ENCODE measurements at regions not wholly inside any gene's neighbourhood (a gene's known extent, or its start where the extent isn't known, plus 50 kb on each side); places are given as distances from the start of the nearest gene placed in this dataset.

DNA sequence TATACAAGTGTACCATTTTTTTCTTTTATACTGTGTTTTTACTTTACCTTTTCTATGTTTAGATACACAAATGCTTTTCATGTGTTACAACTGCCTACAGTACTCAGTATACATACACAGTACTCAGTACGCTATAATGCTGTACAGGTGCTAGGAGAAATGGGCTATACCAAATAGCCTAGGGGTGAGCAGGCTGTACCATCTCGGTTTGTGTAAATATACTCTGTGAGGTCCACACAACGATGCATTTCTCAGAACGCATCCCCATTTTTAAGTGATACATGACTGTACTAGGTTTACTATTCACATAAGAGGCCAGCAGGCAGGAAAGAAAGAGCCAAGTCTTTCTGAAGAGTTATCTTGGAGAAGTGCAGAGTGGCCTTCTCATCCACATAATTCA, 426.4 kb upstream of the MTPN start:
- Mint-ChIP-seq H3K4me3 (no peak overlapping the region), H3K27me3 (ENCODE audit: low read depth in 2 of 2) (no peaks in the 10 kb centered on the region), H3K9me3 (peaks cover 0 to 2% of the 10 kb centered on the region in 2 donors), H3K4me1 (peaks cover 8% of the 10 kb centered on the region in 2 donors), H3K27ac (no peak overlapping the region), H3K36me3 (no peaks in the 10 kb centered on the region)
- H3K36me3 ChIP-seq (ENCODE audit: control insufficient read depth, insufficient read depth, low read length) = no peaks in the 10 kb centered on the region
- intact Hi-C loops (cut with micrococcal nuclease) = no loop called here
- no peak for TF ChIP-seq CTCF (IDR thresholded peaks at IDR 0.05)
- no peak overlapping the region for H3K27ac ChIP-seq (ENCODE audit: low read length)
- no peak for ATAC-seq
- no peaks in the 10 kb centered on the region for H3K27me3 ChIP-seq (ENCODE audit: control insufficient read depth, insufficient read depth, low read length)
- no peak overlapping the region for H3K4me3 ChIP-seq (ENCODE audit: low read length)
- no peak for DNase-seq
- H3K4me1 ChIP-seq (ENCODE audit: control insufficient read depth, insufficient read depth, low read length) = no peaks in the 10 kb centered on the region
- WGBS (ENCODE audit: insufficient coverage) = 93% methylated on average over 4 of the region's 4 CpGs
- H3K9me3 ChIP-seq (ENCODE audit: control insufficient read depth, insufficient read depth, low read length) = no peaks in the 10 kb centered on the region

DNA sequence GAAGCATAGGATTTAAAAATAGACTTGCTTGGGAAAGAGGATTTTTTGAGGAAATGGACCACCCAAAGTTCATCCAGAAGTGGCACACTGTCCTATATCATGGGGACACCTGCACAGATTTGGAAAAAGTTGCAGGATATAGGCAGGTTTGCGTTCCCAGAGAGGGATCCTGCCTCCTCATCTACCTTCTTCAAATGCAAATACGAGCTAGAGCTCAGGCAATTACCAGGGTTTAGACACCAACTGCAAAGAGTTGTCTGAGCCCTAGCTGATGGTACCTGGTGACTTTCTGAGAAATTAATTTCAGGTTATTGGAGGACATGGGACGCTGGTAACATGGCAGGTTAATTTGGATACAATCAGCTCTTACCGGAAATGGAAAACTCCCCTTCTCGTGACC, 423.7 kb upstream of the MTPN start:
- Mint-ChIP-seq H3K27me3 (ENCODE audit: low read depth in 2 of 2) (no peaks in the 10 kb centered on the region), H3K27ac (no peak overlapping the region), H3K4me3 (no peak overlapping the region), H3K9me3 (peaks cover under 1 to 2% of the 10 kb centered on the region in 2 donors), H3K4me1 (no peaks in the 10 kb centered on the region), H3K36me3 (no peaks in the 10 kb centered on the region)
- no peak for ATAC-seq
- intact Hi-C loops (cut with micrococcal nuclease) = no loop called here
- H3K27ac ChIP-seq (ENCODE audit: low read length) = no peak overlapping the region
- no peaks in the 10 kb centered on the region for H3K9me3 ChIP-seq (ENCODE audit: control insufficient read depth, insufficient read depth, low read length)
- no peaks in the 10 kb centered on the region for H3K4me1 ChIP-seq (ENCODE audit: control insufficient read depth, insufficient read depth, low read length)
- no peaks in the 10 kb centered on the region for H3K36me3 ChIP-seq (ENCODE audit: control insufficient read depth, insufficient read depth, low read length)
- 79% methylated on average over 4 of the region's 5 CpGs for WGBS (ENCODE audit: insufficient coverage)
- no peak overlapping the region for H3K4me3 ChIP-seq (ENCODE audit: low read length)
- TF ChIP-seq CTCF (IDR thresholded peaks at IDR 0.05) = no peak
- no peak for DNase-seq
- no peaks in the 10 kb centered on the region for H3K27me3 ChIP-seq (ENCODE audit: control insufficient read depth, insufficient read depth, low read length)

DNA sequence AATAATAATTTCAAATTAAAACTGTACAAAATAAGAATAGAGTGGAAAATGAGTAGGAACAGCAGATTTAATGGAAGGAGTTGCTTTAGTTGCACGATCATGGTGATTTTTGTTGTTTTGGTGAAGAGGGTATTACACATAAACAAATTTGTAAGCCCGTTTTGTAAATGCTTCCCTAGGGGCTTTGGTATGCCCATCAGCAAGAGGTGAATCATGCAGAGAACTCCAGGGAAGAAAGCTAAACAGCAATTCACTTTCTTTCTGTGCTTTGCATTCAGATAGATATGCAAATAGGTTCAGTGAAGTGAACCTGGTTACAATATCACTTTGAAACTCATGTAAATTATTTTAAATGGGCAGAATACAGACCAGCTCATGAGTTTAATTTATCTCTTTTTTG, 422.2 kb upstream of the MTPN start:
- Histone ChIP-seq H3K36me3 (ENCODE audit: control insufficient read depth, insufficient read depth, low read length) (no peaks in the 10 kb centered on the region), H3K9me3 (ENCODE audit: control insufficient read depth, insufficient read depth, low read length) (no peaks in the 10 kb centered on the region), H3K27ac (ENCODE audit: low read length) (no peak overlapping the region), H3K4me1 (ENCODE audit: control insufficient read depth, insufficient read depth, low read length) (no peaks in the 10 kb centered on the region), H3K27me3 (ENCODE audit: control insufficient read depth, insufficient read depth, low read length) (no peaks in the 10 kb centered on the region), H3K4me3 (ENCODE audit: low read length) (no peak overlapping the region)
- Mint-ChIP-seq H3K27me3 (ENCODE audit: low read depth in 2 of 2) (no peaks in the 10 kb centered on the region), H3K9me3 (peaks cover 3 to 7% of the 10 kb centered on the region in 2 donors), H3K4me1 (no peaks in the 10 kb centered on the region), H3K36me3 (no peaks in the 10 kb centered on the region), H3K27ac (no peak overlapping the region), H3K4me3 (no peak overlapping the region)
- TF ChIP-seq CTCF (IDR thresholded peaks at IDR 0.05) = no peak
- intact Hi-C loops (cut with micrococcal nuclease) = no loop called here
- no peak for ATAC-seq
- 81% methylated on average over 2 of the region's 2 CpGs for WGBS (ENCODE audit: insufficient coverage)
- DNase-seq = no peak

DNA sequence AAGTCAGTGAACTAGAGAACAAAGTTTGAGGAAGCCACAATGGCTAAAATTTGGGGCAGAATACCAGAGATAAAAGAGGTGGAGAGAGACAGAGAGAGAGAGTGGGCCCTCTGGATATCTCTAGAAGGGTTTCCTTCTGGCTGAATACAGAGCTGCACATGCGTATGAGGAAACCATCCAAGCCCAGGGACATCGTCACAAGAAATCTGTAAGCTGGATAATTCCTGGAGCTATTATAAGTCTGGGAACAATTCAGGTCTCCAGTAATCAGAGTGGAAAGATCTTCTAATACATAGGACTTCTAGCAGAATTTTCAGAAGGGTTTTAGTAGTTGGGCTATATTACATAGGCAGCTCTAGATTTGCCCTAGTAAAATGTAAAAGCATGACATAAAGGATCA, 415.7 kb upstream of the MTPN start:
- no peak overlapping the region for H3K4me3 ChIP-seq (ENCODE audit: low read length)
- no peaks in the 10 kb centered on the region for H3K9me3 ChIP-seq (ENCODE audit: control insufficient read depth, insufficient read depth, low read length)
- no peak for DNase-seq
- no peak for TF ChIP-seq CTCF (IDR thresholded peaks at IDR 0.05)
- no peak overlapping the region for H3K27ac Mint-ChIP-seq
- H3K27me3 ChIP-seq (ENCODE audit: control insufficient read depth, insufficient read depth, low read length) = no peaks in the 10 kb centered on the region
- H3K36me3 ChIP-seq (ENCODE audit: control insufficient read depth, insufficient read depth, low read length) = no peaks in the 10 kb centered on the region
- no peak overlapping the region for H3K27ac ChIP-seq (ENCODE audit: low read length)
- no peaks in the 10 kb centered on the region for H3K4me1 Mint-ChIP-seq
- no peaks in the 10 kb centered on the region for H3K27me3 Mint-ChIP-seq (ENCODE audit: low read depth in 2 of 2)
- no peak for ATAC-seq
- 96% methylated on average over 2 of the region's 2 CpGs for WGBS (ENCODE audit: insufficient coverage)
- intact Hi-C loops (cut with micrococcal nuclease) = no loop called here
- no peaks in the 10 kb centered on the region for H3K4me1 ChIP-seq (ENCODE audit: control insufficient read depth, insufficient read depth, low read length)
- peaks cover 3 to 10% of the 10 kb centered on the region in 2 donors for H3K9me3 Mint-ChIP-seq
- H3K4me3 Mint-ChIP-seq = no peak overlapping the region
- no peaks in the 10 kb centered on the region for H3K36me3 Mint-ChIP-seq

All from natural killer cell (primary cell).